HG03457 (cell line): ENCODE measurements at regions not wholly inside any gene's neighbourhood (a gene's known extent, or its start where the extent isn't known, plus 50 kb on each side); places are given as distances from the start of the nearest gene placed in this dataset.

Experiments
- ATAC-seq: cut with Tn5 transposase; IDR thresholded peaks from one replicate; pipeline ENCODE4 v1.9.1; 2021; ENCODE audit warnings: moderate number of reproducible peaks; ENCODE audit not compliant: unreplicated experiment

GRCh38 chr7:41054960-41055661 is 647.8 kb downstream of the INHBA start:
- ATAC-seq, result no peak

- no peak for ATAC-seq
Observed at GRCh38 chr7:41053820-41054219, 649.1 kb downstream of the INHBA start.

DNA sequence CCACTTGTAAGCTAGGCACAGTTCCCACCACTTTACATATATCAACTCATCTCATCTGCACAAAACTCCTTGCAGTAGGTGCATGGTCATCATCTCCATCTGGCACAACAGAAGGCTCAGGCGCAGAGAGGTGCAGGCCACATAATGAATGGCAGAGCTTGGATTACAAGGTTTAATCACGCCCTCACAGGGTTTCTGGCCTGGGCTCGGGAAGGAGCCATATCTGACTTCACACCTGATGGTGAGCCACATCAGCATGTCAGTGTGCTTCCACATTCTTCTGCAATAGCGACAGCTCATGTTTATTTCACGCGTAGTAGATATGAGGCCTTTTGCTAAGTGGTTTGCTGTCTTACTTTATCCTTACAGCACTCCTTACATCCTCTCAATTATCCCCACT is 650.2 kb downstream of the INHBA start:
- ATAC-seq, result no peak

DNA sequence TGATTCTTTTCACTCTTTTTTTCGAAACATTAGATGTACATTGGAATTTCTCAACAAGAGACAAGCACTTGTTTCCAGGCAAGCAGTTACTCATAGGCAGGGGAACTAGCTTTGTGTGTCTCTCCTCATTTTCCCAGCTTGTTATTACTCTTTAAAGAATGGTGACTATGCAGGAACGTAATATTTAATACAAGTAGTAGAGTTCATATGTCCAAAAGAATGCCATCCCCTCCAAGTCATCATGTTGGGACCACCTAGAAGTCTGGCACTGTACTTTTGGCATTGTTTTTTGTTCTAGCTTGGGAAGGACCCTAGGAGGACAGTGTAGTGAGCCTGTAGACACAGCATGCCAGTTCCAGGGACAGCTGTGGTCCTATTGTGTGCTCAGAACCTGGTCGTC is 650.7 kb downstream of the INHBA start:
- ATAC-seq, result no peak

- no peak for ATAC-seq
Observed at GRCh38 chr7:41051535-41051934, 651.4 kb downstream of the INHBA start.

DNA sequence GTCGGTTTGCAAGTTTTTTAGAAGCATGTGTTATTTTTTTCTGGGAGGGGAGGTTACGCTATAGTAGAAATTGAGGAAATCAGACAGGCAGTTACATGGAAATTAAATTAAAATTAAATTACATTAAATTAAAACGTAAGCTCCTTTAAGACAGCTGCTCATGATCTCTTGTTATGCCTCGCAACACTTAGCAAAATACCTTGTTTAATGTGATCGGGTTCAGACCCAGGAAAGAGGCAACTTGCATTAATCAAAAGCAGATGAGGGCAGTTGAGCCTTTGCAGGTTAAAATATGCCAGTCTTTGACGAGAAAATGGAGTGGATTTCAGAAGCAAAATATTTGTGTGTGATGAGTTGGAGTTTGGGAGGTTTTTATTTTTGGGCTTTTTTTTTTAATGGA is 651.8 kb downstream of the INHBA start:
- no peak for ATAC-seq

DNA sequence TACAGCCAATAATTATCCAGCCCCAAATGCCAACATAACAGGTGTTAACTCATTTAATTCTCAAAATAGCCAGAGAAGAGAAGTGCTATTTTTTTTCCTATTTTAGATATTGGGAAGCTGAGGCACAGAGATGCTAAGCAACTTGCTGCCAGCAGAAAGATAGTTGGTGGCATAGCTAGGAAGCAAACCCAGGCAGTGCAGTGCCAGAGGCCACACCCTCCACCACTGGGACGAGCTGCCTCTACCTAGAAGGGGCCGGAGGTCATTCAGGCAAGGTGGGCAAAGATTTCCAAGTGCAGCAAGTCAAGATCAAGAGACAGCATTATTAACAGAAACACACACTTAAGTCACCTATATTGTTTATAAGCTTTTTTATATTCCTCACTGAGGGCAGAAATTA is 654.1 kb downstream of the INHBA start:
- no peak for ATAC-seq

GRCh38 chr7:41047789-41048191 is 655.1 kb downstream of the INHBA start:
- ATAC-seq, result no peak

GRCh38 chr7:41047211-41047610 is 655.7 kb downstream of the INHBA start:
- ATAC-seq, result no peak

DNA sequence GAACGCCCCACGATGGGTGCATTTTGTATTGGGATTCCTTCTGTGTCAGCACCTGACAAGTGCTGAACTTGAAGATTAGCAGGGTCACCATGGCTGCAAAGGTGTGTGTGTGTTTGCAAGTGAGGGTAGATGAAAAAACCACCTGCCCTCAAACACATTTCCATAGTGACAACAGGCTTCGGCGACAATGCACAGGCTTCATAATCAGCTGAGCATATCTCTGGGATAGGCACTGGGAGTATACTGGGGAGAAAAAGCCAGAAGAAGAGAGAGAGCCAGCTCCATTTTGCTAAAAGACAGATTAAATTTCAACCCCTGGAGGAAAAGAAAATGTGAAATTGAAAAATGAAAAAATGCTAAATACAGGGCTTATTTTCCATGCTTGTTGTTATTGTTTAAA is 656.1 kb downstream of the INHBA start:
- ATAC-seq, result no peak

DNA sequence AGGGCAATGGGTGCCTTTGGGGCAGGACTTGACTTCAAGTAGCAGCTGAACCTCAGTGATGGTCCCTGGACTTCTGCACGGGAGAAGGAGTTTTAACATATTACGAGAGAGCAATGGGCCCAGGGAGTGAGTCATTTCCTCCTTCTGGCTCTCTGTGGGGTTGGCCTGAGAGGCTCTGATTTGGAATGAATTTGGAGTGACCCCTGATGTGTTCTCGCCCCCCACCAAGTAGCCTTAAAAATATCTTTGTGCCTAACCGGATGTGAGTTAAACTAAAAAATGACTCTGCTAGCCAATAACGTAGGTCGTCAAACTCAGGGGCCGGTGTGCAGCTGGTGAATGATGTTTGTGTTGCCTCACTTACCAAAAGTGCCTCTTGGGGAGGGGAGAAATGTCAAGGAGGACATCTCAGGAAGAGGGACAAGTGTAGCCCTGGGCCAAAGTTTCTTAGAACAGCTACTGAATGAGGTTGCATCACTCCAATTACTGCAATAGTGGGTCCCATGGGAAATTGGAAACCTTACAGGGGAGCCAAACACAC is 656.6 kb downstream of the INHBA start:
- ATAC-seq, result no peak

DNA sequence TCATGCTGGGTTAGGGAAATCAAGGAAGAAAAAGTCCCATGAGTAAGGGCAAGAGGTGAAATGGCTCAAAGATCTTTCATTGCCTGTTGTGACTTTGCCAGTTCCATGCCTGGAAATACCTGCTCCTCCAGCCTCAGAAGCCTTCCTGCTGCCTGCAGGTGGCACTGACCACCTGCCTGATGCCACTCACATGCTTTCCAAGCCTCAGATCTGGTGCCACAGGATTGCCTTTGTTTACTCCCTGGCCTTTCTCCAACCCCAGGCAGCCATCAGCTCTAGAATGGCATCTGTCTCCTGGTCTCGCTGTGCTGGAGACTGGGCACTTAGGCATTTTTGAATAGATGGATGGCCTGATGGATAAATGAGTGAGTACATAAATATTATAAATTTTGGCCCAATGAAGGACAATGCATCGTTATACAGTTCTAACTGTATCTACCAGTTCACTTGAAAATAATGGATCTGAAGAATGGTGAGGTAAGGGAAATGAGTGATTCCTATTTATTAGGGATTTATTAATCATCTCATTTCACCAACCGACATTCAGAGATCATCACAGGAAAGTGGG is 657.2 kb downstream of the INHBA start:
- ATAC-seq, result no peak

DNA sequence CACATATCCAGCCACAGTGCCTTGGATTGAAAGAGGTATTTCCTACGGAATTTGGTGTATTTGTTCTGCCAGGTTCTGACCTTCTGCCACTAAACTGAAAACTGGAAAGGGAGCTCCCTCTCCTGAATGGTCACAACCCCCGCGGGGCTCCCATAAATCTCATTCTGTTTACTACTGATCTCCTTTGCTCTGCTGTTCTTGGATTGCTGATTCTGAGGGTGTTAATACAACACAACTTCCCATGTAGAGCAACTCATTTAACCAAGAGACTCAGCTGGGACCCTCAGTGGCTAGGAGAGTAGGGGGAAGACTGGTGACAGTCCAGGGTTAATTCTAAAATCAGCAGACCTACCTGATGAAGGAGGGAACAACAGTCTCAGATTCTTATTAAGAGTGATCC is 662.9 kb downstream of the INHBA start:
- ATAC-seq, result no peak

GRCh38 chr7:41039386-41039953 is 663.4 kb downstream of the INHBA start:
- no peak for ATAC-seq

GRCh38 chr7:41038211-41038610 is 664.7 kb downstream of the INHBA start:
- no peak for ATAC-seq

DNA sequence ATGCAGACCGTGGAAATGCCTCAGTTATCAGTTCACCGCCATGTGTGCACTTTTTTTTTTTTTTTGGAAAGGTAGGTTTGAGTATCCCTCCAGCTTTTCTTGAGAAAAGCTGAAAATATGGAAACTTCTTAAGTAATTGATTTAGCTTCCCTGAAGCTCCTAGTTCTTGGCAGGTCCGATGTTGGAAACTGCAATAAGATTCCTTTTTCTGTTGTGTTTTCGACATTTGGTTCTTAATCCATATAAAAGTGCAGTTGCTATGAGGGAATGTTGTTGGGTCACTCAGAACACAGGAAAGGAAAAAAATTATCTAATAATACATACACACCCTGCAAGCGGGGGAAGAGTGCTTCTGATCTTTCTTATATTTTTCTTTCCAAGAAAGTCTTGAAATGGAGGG is 665.2 kb downstream of the INHBA start:
- ATAC-seq, result no peak

GRCh38 chr7:41035794-41036193 is 667.1 kb downstream of the INHBA start:
- no peak for ATAC-seq

- ATAC-seq, result no peak
Observed at GRCh38 chr7:41033500-41033899, 669.4 kb downstream of the INHBA start.

- no peak for ATAC-seq
Observed at GRCh38 chr7:41030673-41031072, 672.2 kb downstream of the INHBA start.

DNA sequence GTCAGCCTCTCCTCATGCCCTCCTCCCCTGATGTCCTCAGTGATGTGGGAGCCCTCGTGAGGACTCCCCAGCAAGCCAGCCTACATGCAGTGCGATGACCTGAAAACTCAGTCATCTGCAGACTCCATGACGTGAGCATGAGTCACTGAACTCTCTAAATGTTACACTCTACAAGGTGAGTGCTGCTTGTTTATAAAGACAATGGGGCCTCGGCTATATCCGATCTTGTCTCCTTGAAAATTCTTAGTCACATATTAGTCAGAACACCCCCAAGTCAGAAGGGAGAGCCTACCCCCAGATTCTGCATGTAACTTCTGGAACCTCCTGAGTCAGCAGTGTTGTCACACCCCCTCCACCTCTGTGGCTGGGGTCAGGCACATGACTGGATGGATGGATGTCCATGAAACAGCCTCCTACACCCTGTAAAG is 673.8 kb downstream of the INHBA start:
- no peak for ATAC-seq

DNA sequence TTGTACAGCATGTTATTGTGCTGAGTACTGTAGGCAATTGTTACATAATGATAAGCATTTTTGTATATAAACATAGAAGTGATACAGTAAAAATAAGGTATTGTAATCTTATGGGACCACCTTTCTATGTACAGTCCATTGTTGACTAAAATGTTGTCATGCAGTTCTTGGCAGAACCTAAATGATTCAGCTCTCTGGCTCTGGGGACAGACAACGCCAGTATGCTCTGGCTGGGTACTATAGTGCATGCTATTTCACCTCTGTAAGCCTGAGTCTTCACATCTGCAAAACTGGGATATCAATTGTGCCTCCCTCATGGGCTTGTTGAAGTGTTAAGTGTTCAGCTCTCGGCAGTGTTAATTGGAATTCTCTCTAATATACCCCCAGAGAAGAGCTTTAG is 674.3 kb downstream of the INHBA start:
- ATAC-seq, result no peak

DNA sequence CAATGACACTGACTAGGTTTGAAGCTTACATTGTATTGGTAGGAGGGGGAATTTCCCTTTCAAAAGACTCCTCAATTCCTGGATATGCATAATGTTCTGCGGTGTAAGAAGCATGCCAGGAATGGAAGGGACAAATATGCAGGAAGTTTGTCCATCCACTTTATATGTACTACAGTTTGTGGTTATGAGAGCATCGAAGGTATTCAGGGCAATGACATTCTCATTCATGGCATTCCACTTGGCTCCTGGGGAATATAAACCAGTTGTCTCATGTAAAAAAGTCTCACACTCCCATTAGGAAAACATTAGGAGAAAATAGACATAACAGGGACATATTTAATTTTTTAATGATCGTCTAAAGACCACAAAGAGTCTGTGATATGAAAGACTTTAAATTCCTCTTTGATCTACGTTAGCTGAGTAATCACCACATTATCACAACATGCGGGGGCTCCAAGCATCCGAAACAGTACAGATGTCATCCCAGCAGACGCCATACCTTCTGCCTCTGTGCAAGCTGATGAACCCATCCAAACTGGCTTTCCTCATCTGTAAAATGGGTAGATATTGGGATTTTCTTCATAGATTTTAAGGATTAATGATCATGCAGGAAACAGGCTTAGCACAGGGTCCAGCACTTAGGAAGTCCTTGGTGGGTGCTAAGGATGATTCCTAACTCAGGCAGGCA is 675.3 kb downstream of the INHBA start:
- ATAC-seq, result no peak
